Sigmoid colon (tissue), 6 donors: ENCODE measurements at regions not wholly inside any gene's neighbourhood (a gene's known extent, or its start where the extent isn't known, plus 50 kb on each side); places are given as distances from the start of the nearest gene placed in this dataset.

Experiments
- DNase-seq: peaks from one replicate; pipeline ENCODE4 v3.0.0-alpha.2; 2019
- H3K27ac ChIP-seq, 4 donors: fragments of 200-600 bp; sonication (generic); one replicate each; pipeline ENCODE4 v1.5.1; 2016 to 2019; ENCODE audit warnings: mild to moderate bottlenecking in 1 of 4
- H3K27me3 ChIP-seq, 3 donors: fragments of 200-600 bp; sonication (generic); one replicate each; pipeline ENCODE4 v1.5.1; 2019; ENCODE audit warnings: mild to moderate bottlenecking in 1 of 3
- H3K36me3 ChIP-seq, 4 donors: fragments of 200-600 bp; sonication (generic); one replicate each; pipeline ENCODE4 v1.5.1; 2016 to 2019
- H3K4me1 ChIP-seq, 4 donors: fragments of 200-600 bp; sonication (generic); one replicate each; pipeline ENCODE4 v1.5.1; 2017 to 2019
- H3K4me3 ChIP-seq, 4 donors: fragments of 200-600 bp; sonication (generic); one replicate each; pipeline ENCODE4 v1.5.1; 2017 to 2019; ENCODE audit warnings: mild to moderate bottlenecking in 2 of 4, moderate library complexity in 1 of 4
- H3K9me3 ChIP-seq, 4 donors: fragments of 200-600 bp in 3 of 4; sonication (generic) in 3 of 4; one replicate each; pipeline versions ENCODE4 v1.5.1 to v1.6.1; 2013 to 2019
- CTCF ChIP-seq, 4 experiments: fragments of 450-650 bp in 3 of 4; fragments of 200-600 bp in 1 of 4; IDR thresholded peaks; one replicate each; pipeline ENCODE4 v1.5.1; 2016 to 2019; ENCODE audit warnings: antibody characterized with exemption in 4 of 4, mild to moderate bottlenecking in 3 of 4, moderate library complexity in 2 of 4
- EP300 ChIP-seq, 4 donors: sonication (generic); formaldehyde crosslinking; IDR thresholded peaks; one replicate each; pipeline ENCODE4 v1.6.1; 2017; ENCODE audit warnings: antibody characterized with exemption in 4 of 4
- POLR2A ChIP-seq, 2 donors: fragments of 450-650 bp; IDR thresholded peaks; one replicate each; pipeline ENCODE4 v1.6.1; 2016; ENCODE audit warnings: antibody characterized with exemption in 2 of 2, mild to moderate bottlenecking in 2 of 2, moderate library complexity in 2 of 2
- POLR2AphosphoS5 ChIP-seq, 4 donors: sonication (generic); formaldehyde crosslinking; IDR thresholded peaks; one replicate each; pipeline ENCODE4 v1.6.1; 2017; ENCODE audit warnings: antibody characterized with exemption in 4 of 4
- WGBS, 2 donors: extraction: QIAGEN DNeasy Blood & Tissue Kit; methylation state at CpG; one replicate each; pipeline ENCODE4 v1.1.7; 2013; 5-methylcytosine and 5-hydroxymethylcytosine counted together
- intact Hi-C: fragments of 100-400 bp; cut with DNase I; formaldehyde crosslinking; loops from one replicate; pipeline ENCODE4 v1.15.1; 2023
- donor health status: healthy with polysubstance abuse.
- donor health status: healthy.

- no peak overlapping the region for H3K27ac ChIP-seq
- 86 to 90% methylated on average over 7 of the region's 7 CpGs for WGBS, 2 donors
- DNase-seq: no peak
- intact Hi-C loops: no loop called here
- no peaks in the 10 kb centered on the region for H3K9me3 ChIP-seq
- H3K4me1 ChIP-seq: no peaks in the 10 kb centered on the region
- TF ChIP-seq POLR2A (IDR thresholded peaks at IDR 0.05) (no peak), CTCF (IDR thresholded peaks at IDR 0.05) (no peak), EP300 (IDR thresholded peaks at IDR 0.05) (no peak), POLR2AphosphoS5 (IDR thresholded peaks at IDR 0.05) (no peak)
- no peaks in the 10 kb centered on the region for H3K36me3 ChIP-seq
- no peak overlapping the region for H3K4me3 ChIP-seq
- H3K27me3 ChIP-seq: no peaks in the 10 kb centered on the region
Observed at GRCh38 chr14:55950135-55950534, 168.1 kb upstream of the PELI2 start.

DNA sequence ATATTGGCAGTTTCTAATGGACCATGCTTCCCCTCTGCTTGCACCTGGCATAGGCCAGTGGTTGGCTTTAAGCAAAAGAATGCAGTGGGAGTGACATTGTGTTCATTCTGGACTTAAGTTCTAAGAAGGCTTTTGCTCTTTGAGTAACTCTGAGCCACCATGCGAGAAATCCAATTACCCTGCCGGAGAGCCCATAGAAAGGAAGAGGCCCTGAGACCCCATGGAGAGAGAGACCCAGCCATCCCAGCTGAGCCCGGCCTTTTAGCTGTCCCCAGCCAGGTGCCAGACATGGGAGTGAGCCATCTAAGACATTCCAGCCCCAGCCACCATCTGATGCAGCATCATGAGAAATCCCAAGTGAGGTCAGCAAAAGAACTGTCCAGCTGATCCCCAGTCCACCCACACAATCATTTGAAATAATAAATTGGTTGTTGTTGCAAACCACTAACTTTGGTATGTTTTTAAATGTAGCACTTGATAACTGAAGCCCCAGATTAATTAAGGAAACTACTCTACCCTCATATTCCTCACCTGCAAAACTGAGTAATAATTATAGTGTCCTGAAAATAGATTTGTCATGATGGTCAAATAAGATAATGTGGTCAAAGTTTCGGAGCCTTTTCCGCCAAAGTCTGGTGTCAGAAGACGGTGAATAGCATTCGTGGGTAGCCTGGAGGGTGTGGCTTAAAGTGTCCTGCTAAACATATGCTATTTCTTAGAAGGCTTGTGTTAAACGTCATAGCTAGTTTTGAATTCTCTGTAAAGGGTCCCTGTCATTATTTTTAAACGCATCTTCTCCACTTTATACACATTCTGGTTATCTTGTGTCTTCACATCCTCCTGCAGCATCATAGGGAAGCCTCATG is 166.6 kb upstream of the PELI2 start:
- Histone ChIP-seq H3K4me3 (no peak overlapping the region), H3K27ac (no peak overlapping the region), H3K9me3 (no peaks in the 10 kb centered on the region), H3K27me3 (no peaks in the 10 kb centered on the region), H3K36me3 (no peaks in the 10 kb centered on the region), H3K4me1 (no peaks in the 10 kb centered on the region)
- intact Hi-C loops: no loop called here
- no peak for DNase-seq
- 90 to 92% methylated on average over 9 of the region's 9 CpGs for WGBS, 2 donors
- TF ChIP-seq EP300 (IDR thresholded peaks at IDR 0.05): no peak

GRCh38 chr14:55954108-55954507 is 164.1 kb upstream of the PELI2 start:
- TF ChIP-seq CTCF (IDR thresholded peaks at IDR 0.05): no peak
- no peak for TF ChIP-seq POLR2A (IDR thresholded peaks at IDR 0.05)
- no peak for TF ChIP-seq POLR2AphosphoS5 (IDR thresholded peaks at IDR 0.05)
- TF ChIP-seq EP300 (IDR thresholded peaks at IDR 0.05): no peak
- DNase-seq: no peak
- no peak overlapping the region for H3K27ac ChIP-seq
- no peaks in the 10 kb centered on the region for H3K9me3 ChIP-seq
- H3K27me3 ChIP-seq: no peaks in the 10 kb centered on the region
- no peaks in the 10 kb centered on the region for H3K4me1 ChIP-seq
- no peaks in the 10 kb centered on the region for H3K36me3 ChIP-seq
- no peak overlapping the region for H3K4me3 ChIP-seq
- intact Hi-C loops: no loop called here

GRCh38 chr14:55955175-55955574 is 163.0 kb upstream of the PELI2 start:
- 63 to 64% methylated on average over 3 of the region's 3 CpGs for WGBS, 2 donors
- no peak overlapping the region for H3K4me3 ChIP-seq
- H3K9me3 ChIP-seq: no peaks in the 10 kb centered on the region
- intact Hi-C loops: no loop called here
- H3K4me1 ChIP-seq: no peaks in the 10 kb centered on the region
- no peak for DNase-seq
- no peak for TF ChIP-seq POLR2A (IDR thresholded peaks at IDR 0.05)
- TF ChIP-seq CTCF (IDR thresholded peaks at IDR 0.05): no peak
- no peak for TF ChIP-seq POLR2AphosphoS5 (IDR thresholded peaks at IDR 0.05)
- TF ChIP-seq EP300 (IDR thresholded peaks at IDR 0.05): no peak
- H3K27me3 ChIP-seq: no peaks in the 10 kb centered on the region
- no peaks in the 10 kb centered on the region for H3K36me3 ChIP-seq
- H3K27ac ChIP-seq: no peak overlapping the region

GRCh38 chr14:55957950-55958349 is 160.3 kb upstream of the PELI2 start:
- H3K27me3 ChIP-seq: no peaks in the 10 kb centered on the region
- no peak for TF ChIP-seq POLR2A (IDR thresholded peaks at IDR 0.05)
- TF ChIP-seq CTCF (IDR thresholded peaks at IDR 0.05): no peak
- no peak for TF ChIP-seq EP300 (IDR thresholded peaks at IDR 0.05)
- no peak for TF ChIP-seq POLR2AphosphoS5 (IDR thresholded peaks at IDR 0.05)
- H3K4me1 ChIP-seq: no peaks in the 10 kb centered on the region
- H3K27ac ChIP-seq: no peak overlapping the region
- intact Hi-C loops: no loop called here
- H3K4me3 ChIP-seq: no peak overlapping the region
- 65 to 67% methylated on average over 7 of the region's 7 CpGs for WGBS, 2 donors
- H3K36me3 ChIP-seq: no peaks in the 10 kb centered on the region
- no peaks in the 10 kb centered on the region for H3K9me3 ChIP-seq
- DNase-seq: no peak
